SU-DHL-6 (cell line): ENCODE measurements at regions not wholly inside any gene's neighbourhood (a gene's known extent, or its start where the extent isn't known, plus 50 kb on each side); places are given as distances from the start of the nearest gene placed in this dataset.
"Not testable (repeated sequence)": the region's sequence is repeated elsewhere in the genome, so short reads cannot be mapped to it uniquely, and the experiment has no call there.

Source experiments
- CTCF ChIP-seq: fragments of 200-600 bp; sonication (generic); IDR thresholded peaks from one replicate; pipeline ENCODE4 v1.5.1; 2017; ENCODE audit warnings: antibody characterized with exemption, mild to moderate bottlenecking, low read length, moderate library complexity; ENCODE audit not compliant: insufficient read depth, poor library complexity, severe bottlenecking
- EZH2phosphoT487 ChIP-seq: fragments of 200-600 bp; sonication (generic), shearing (Covaris generic); conservative IDR thresholded peaks from 2 replicates; pipeline ENCODE4 v1.6.1; 2018; ENCODE audit warnings: mild to moderate bottlenecking, antibody characterized with exemption, low read length, moderate library complexity, mixed read lengths

DNA sequence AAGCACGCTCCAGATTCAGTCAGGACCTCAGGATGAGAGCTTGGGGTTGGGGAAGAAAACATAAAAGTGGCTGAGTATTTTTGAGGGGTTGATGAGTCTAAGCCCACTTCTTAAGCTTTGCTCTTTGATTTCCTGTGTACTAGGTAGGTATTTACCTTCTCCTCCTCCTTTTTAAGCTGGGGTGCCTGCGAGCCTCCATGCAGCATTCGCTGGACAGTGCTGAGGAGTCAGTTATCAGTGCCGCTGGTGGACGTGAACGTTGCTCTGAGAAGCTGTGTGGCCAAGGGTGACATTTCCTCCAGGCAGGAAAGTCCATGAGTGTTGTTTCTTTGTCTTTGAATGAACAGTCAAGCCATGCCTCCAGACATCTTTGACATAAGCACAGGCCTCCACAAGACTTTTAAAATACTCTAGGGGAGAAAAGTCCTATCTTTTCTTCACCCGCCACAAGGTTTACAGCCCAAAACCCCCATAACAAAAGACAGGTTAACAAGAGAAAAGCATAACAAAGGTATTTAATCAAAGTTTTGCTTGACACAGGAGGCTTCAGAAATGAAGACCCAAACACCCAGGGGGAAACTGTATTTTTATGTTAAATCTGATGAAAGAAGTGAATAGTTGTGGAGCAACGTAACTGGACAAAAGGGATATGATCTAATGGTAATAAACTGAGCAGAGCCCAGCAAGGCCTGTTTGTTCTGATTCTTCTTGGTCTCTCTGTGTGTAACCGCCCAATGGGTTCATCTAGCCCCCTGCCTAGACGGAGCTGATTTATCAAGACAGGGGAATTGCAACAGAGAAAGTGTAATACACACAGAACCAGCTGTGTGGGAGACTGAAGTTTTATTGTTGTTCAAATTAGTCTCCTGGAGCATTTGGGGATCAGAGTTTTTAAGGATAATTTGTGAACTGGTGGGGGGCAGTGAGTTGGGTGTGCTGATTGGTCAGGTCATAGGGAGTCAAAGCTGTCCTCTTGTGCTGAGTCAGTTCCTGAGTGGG is 217.9 kb downstream of the SPATA31A1 start:
- TF ChIP-seq CTCF, EZH2phosphoT487: not testable (repeated sequence)
